ENCODE measurements at regions not wholly inside any gene's neighbourhood (a gene's known extent, or its start where the extent isn't known, plus 50 kb on each side); places are given as distances from the start of the nearest gene placed in this dataset.

DNA sequence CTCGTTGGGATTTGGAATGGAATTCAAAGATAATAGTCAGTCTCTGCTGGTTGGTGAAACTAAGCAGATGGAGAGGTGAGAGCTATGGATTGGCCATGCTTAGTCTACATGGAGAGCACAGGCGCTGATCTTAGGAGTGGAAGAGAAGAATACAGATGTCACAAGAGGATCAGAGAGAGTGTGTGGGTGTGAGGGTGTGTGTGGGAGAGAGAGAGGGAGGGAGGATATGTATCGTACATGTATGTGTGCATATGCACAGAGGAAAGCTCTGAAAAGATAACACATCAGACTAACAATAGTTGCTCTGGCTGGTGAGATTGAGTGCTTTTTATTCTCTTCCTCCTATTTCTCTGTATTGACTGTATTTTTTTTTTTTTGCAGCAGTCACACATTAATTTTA, 686.2 kb upstream of the TBX3 start:
- TF ChIP-seq ZNF8 (CRISPR knock-in tag; IDR thresholded peaks at IDR 0.05) (no peak), CSDC2 (CRISPR knock-in tag; IDR thresholded peaks at IDR 0.05) (no peak), ESRRG (CRISPR knock-in tag; IDR thresholded peaks at IDR 0.05) (no peak)
